Endothelial cell of umbilical vein (primary cell): ENCODE measurements at regions not wholly inside any gene's neighbourhood (a gene's known extent, or its start where the extent isn't known, plus 50 kb on each side); places are given as distances from the start of the nearest gene placed in this dataset.

Experiments
- BruUV-seq: library from RNA; stranded (reverse); fragments of 400-500 nt; replicated peaks from 2 replicates; lab custom pipeline; 2021; lab: Mats Ljungman, UMichigan
- CTCF ChIA-PET: fragments of 300-600, 350-600 bp; sonication (Branson Sonifier 250); formaldehyde crosslinking; loops from one replicate; lab custom pipeline; 2021; ENCODE audit warnings: antibody characterized with exemption, inconsistent platforms; lab: Charles Lee
- POLR2A ChIA-PET: fragments of 300-600, 350-600 bp; sonication (Branson Sonifier 250); formaldehyde crosslinking; loops from one replicate; lab custom pipeline; 2021; ENCODE audit warnings: antibody characterized with exemption, inconsistent platforms; lab: Charles Lee
- DNase-seq: peaks from one replicate; pipeline ENCODE4 v3.0.0-alpha.2; 2011; ENCODE audit warnings: low read depth, low spot score
- FAIRE-seq: peaks from 2 replicates; lab custom pipeline; 2011; peaks lifted over from hg19 to GRCh38; lab: Jason Lieb, UNC
- H2AFZ ChIP-seq: 2 replicates; pipeline ENCODE4 v1.6.0; 2012; ENCODE audit warnings: low read depth, low read length, control low read depth, inconsistent platforms
- H3K27ac ChIP-seq: 2 replicates; pipeline ENCODE4 v1.5.1; 2011; ENCODE audit warnings: low read depth, mild to moderate bottlenecking, control low read depth, low read length, moderate library complexity; ENCODE audit not compliant: insufficient read depth
- H3K27me3 ChIP-seq, 2 experiments: 2 replicates each; pipeline versions ENCODE4 v1.6.0 to v1.6.1; 2011; ENCODE audit warnings: low read length in 2 of 2, mixed read lengths in 1 of 2; ENCODE audit not compliant: control insufficient read depth in 2 of 2, insufficient read depth in 2 of 2
- H3K36me3 ChIP-seq, 2 experiments: 2 replicates in 1 of 2; 3 replicates in 1 of 2; pipeline ENCODE4 v1.5.1; 2011; ENCODE audit warnings: low read length in 2 of 2, mild to moderate bottlenecking in 1 of 2, moderate library complexity in 1 of 2; ENCODE audit not compliant: control insufficient read depth in 2 of 2, insufficient read depth in 2 of 2; ENCODE audit errors: extremely low read depth in 1 of 2
- H3K4me1 ChIP-seq: 3 replicates; pipeline ENCODE4 v1.5.1; 2011; ENCODE audit warnings: mild to moderate bottlenecking, low read length; ENCODE audit not compliant: control insufficient read depth, insufficient read depth; ENCODE audit errors: extremely low read depth
- H3K4me2 ChIP-seq: 2 replicates; pipeline ENCODE4 v1.6.1; 2011; ENCODE audit warnings: low read length, control low read depth, mixed read lengths; ENCODE audit not compliant: insufficient read depth
- H3K4me3 ChIP-seq, 3 experiments: fragments of 200-600 bp in 1 of 3; sonication (generic), shearing (Covaris generic) in 1 of 3; replicated peaks in 1 of 3; 2 replicates each; pipeline ENCODE4 v1.5.1; 2011 to 2016; ENCODE audit warnings: control low read depth in 3 of 3, low read length in 3 of 3, mild to moderate bottlenecking in 2 of 3, inconsistent platforms in 1 of 3, low read depth in 1 of 3, moderate library complexity in 1 of 3; ENCODE audit not compliant: insufficient read depth in 1 of 3
- H3K79me2 ChIP-seq: 2 replicates; pipeline ENCODE4 v1.6.0; 2012; ENCODE audit warnings: low read length, inconsistent platforms; ENCODE audit not compliant: control insufficient read depth, insufficient read depth
- H3K9ac ChIP-seq: replicated peaks from 2 replicates; pipeline ENCODE3; 2011; ENCODE audit warnings: low read length, control low read depth; ENCODE audit not compliant: insufficient read depth; ENCODE audit errors: extremely low read depth
- H3K9me1 ChIP-seq: replicated peaks from 3 replicates; pipeline ENCODE4 v1.6.0; 2011; ENCODE audit warnings: mild to moderate bottlenecking, low read length; ENCODE audit not compliant: control insufficient read depth, insufficient read depth; ENCODE audit errors: extremely low read depth
- H3K9me3 ChIP-seq: replicated peaks from 2 replicates; pipeline ENCODE4 v1.5.1; 2012; ENCODE audit warnings: low read length, inconsistent platforms; ENCODE audit not compliant: control insufficient read depth, insufficient read depth
- H4K20me1 ChIP-seq: replicated peaks from 2 replicates; pipeline ENCODE3; 2011; ENCODE audit warnings: mild to moderate bottlenecking, low read length; ENCODE audit not compliant: control insufficient read depth, insufficient read depth; ENCODE audit errors: extremely low read depth
- CTCF ChIP-seq, 2 donors: IDR thresholded peaks; 1 replicate in 1 of 2; 2 replicates in 1 of 2; pipeline ENCODE4 v1.5.1; 2011; ENCODE audit warnings: low read length in 2 of 2, mild to moderate bottlenecking in 2 of 2, moderate library complexity in 2 of 2, control low read depth in 1 of 2, inconsistent platforms in 1 of 2, low read depth in 1 of 2; ENCODE audit not compliant: insufficient read depth in 1 of 2; ENCODE audit errors: extremely low read depth in 1 of 2
- EZH2 ChIP-seq: IDR thresholded peaks from 2 replicates; pipeline ENCODE4 v1.6.1; 2012; ENCODE audit warnings: borderline replicate concordance, low read depth, mild to moderate bottlenecking, moderate library complexity, low read length, inconsistent platforms; ENCODE audit not compliant: severe bottlenecking
- FOS ChIP-seq: IDR thresholded peaks from 2 replicates; pipeline ENCODE4 v1.6.1; 2011; ENCODE audit warnings: mild to moderate bottlenecking, low read length, moderate library complexity, borderline replicate concordance; ENCODE audit not compliant: insufficient read depth
- GATA2 ChIP-seq: IDR thresholded peaks from 2 replicates; pipeline ENCODE4 v1.7.0; 2011; ENCODE audit warnings: low read depth, mild to moderate bottlenecking, moderate library complexity, mixed read lengths, low read length; ENCODE audit not compliant: insufficient read length, insufficient read depth
- JUN ChIP-seq: IDR thresholded peaks from 2 replicates; pipeline ENCODE4 v1.6.1; 2011; ENCODE audit warnings: borderline replicate concordance, low read depth; ENCODE audit not compliant: insufficient read length, insufficient read depth
- MAX ChIP-seq: IDR thresholded peaks from 2 replicates; pipeline ENCODE4 v1.6.1; 2011; ENCODE audit not compliant: insufficient read depth, insufficient read length
- MYC ChIP-seq: IDR thresholded peaks from one replicate; pipeline ENCODE4 v1.6.1; 2011; ENCODE audit warnings: mild to moderate bottlenecking, low read depth, low read length
- POLR2A ChIP-seq: IDR thresholded peaks from 2 replicates; pipeline ENCODE4 v1.6.1; 2012; ENCODE audit warnings: low read depth, mild to moderate bottlenecking, control low read depth, low read length
- POLR2AphosphoS5 ChIP-seq: IDR thresholded peaks from 2 replicates; pipeline ENCODE4 v1.6.1; 2012; ENCODE audit warnings: low read depth, mild to moderate bottlenecking, control low read depth, low read length, moderate library complexity; ENCODE audit not compliant: insufficient read depth
- dilution Hi-C: fragments of 300-500 bp; cut with MboI; formaldehyde crosslinking; loops from one replicate; pipeline ENCODE4 v1.15.0; 2019; ENCODE audit warnings: low sequenced_read_pairs; ENCODE audit not compliant: extremely low pct_ligation_motif_present
- intact Hi-C: fragments of 100-400 bp; cut with micrococcal nuclease; formaldehyde crosslinking; loops from one replicate; pipeline ENCODE4 v1.10.0; 2022

GRCh38 chr11:31995032-31995431 lies 95.8 kb upstream of the RCN1 start:
- Histone ChIP-seq H3K4me2 (no peak overlapping the region), H4K20me1 (no peaks in the 10 kb centered on the region), H2AFZ (no peak overlapping the region), H3K27me3 (peaks cover 0 to 3% of the 10 kb centered on the region in 2 experiments), H3K27ac (no peak overlapping the region), H3K9me1 (no peaks in the 10 kb centered on the region), H3K79me2 (no peaks in the 10 kb centered on the region), H3K36me3 (no peaks in the 10 kb centered on the region), H3K9me3 (no peaks in the 10 kb centered on the region), H3K4me3 (no peak overlapping the region), H3K4me1 (no peaks in the 10 kb centered on the region), H3K9ac (no peak overlapping the region)
- POLR2A ChIA-PET: no interaction called here
- dilution Hi-C loops (no loop called here), intact Hi-C loops (no loop called here)
- BruUV-seq: no TSS peak
- DNase-seq: no peak
- CTCF ChIA-PET: interaction anchor here (1.7 kb wide), 1 partner anchor 181 kb away, joined by 3 read pairs; no protein-coding TSS in a partner anchor
- no peak for TF ChIP-seq POLR2A
- no peak for TF ChIP-seq MAX
- no peak for TF ChIP-seq POLR2AphosphoS5
- no peak for TF ChIP-seq GATA2
- no peak for TF ChIP-seq FOS
- TF ChIP-seq CTCF (IDR thresholded peaks at IDR 0.05; ENCODE audit: extremely low read depth in 1 of 2, insufficient read depth in 1 of 2, low read depth in 1 of 2, low read length in 2 of 2): no peak
- TF ChIP-seq MYC: no peak
- no peak for TF ChIP-seq EZH2
- no peak for TF ChIP-seq JUN
- FAIRE-seq: no peak
